MM.1S (cell line): ENCODE measurements at regions not wholly inside any gene's neighbourhood (a gene's known extent, or its start where the extent isn't known, plus 50 kb on each side); places are given as distances from the start of the nearest gene placed in this dataset.

Experiments used
- DNase-seq: peaks from one replicate; pipeline ENCODE4 v3.0.0-alpha.2; 2015
- H2AFZ ChIP-seq: fragments of 300-600 bp; sonication (generic); 2 replicates; pipeline ENCODE4 v1.6.0; 2016; ENCODE audit warnings: antibody characterized with exemption, low read length
- H3F3A ChIP-seq: fragments of 300-600 bp; sonication (generic); 2 replicates; pipeline ENCODE4 v1.6.1; 2016; ENCODE audit warnings: mild to moderate bottlenecking, antibody characterized with exemption, low read length, moderate library complexity, mixed read lengths; ENCODE audit not compliant: insufficient read depth
- H3K27ac ChIP-seq: fragments of 300-600 bp; sonication (generic); 2 replicates; pipeline ENCODE4 v1.5.1; 2016; ENCODE audit warnings: mild to moderate bottlenecking, low read length
- H3K27me3 ChIP-seq: fragments of 300-600 bp; sonication (generic); replicated peaks from 2 replicates; pipeline ENCODE4 v1.6.0; 2016; ENCODE audit warnings: low read length; ENCODE audit not compliant: insufficient read depth
- H3K36me3 ChIP-seq: fragments of 300-600 bp; sonication (generic); replicated peaks from 2 replicates; pipeline ENCODE4 v1.6.1; 2016; ENCODE audit warnings: mild to moderate bottlenecking, low read length, mixed read lengths; ENCODE audit not compliant: insufficient read depth
- H3K4me1 ChIP-seq: fragments of 300-600 bp; sonication (generic); 2 replicates; pipeline ENCODE4 v1.6.1; 2016; ENCODE audit warnings: low read length, mixed read lengths
- H3K4me2 ChIP-seq: fragments of 300-600 bp; sonication (generic); 2 replicates; pipeline ENCODE4 v1.6.0; 2016; ENCODE audit warnings: low read depth, low read length
- H3K4me3 ChIP-seq: fragments of 300-600 bp; sonication (generic); 2 replicates; pipeline ENCODE4 v1.5.1; 2016; ENCODE audit warnings: low read length, mixed read lengths
- H3K79me2 ChIP-seq: fragments of 300-600 bp; sonication (generic); 2 replicates; pipeline ENCODE4 v1.6.1; 2016; ENCODE audit warnings: mixed run types, low read length, mixed read lengths
- H3K9ac ChIP-seq: fragments of 300-600 bp; sonication (generic); 2 replicates; pipeline ENCODE4 v1.6.1; 2016; ENCODE audit warnings: low read length, mixed read lengths
- H3K9me2 ChIP-seq: fragments of 300-600 bp; sonication (generic); replicated peaks from 2 replicates; pipeline ENCODE4 v1.6.1; 2016; ENCODE audit warnings: mild to moderate bottlenecking, low read length, mixed read lengths; ENCODE audit not compliant: insufficient read depth
- H3K9me3 ChIP-seq: fragments of 300-600 bp; sonication (generic); replicated peaks from 2 replicates; pipeline ENCODE4 v1.6.1; 2016; ENCODE audit warnings: mild to moderate bottlenecking, low read length, mixed read lengths; ENCODE audit not compliant: insufficient read depth
- H4K20me1 ChIP-seq: fragments of 300-600 bp; sonication (generic); 2 replicates; pipeline ENCODE4 v1.6.1; 2016; ENCODE audit warnings: mild to moderate bottlenecking, low read length, moderate library complexity, mixed read lengths; ENCODE audit not compliant: insufficient read depth
- CTCF ChIP-seq: fragments of 300-600 bp; sonication (generic); IDR thresholded peaks from 2 replicates; pipeline ENCODE4 v1.5.1; 2016; ENCODE audit warnings: antibody characterized with exemption, low read length, mixed read lengths
- EZH2 ChIP-seq: fragments of 300-600 bp; sonication (generic); optimal IDR thresholded peaks from 2 replicates; pipeline ENCODE3; 2017; ENCODE audit warnings: low read depth, mild to moderate bottlenecking, antibody characterized with exemption, low read length, mixed read lengths
- EZH2phosphoT487 ChIP-seq: fragments of 300-600 bp; sonication (generic); IDR thresholded peaks from 2 replicates; pipeline ENCODE4 v1.6.1; 2018; ENCODE audit warnings: antibody characterized with exemption, low read length

GRCh38 chr20:58100731-58101356 is 127.6 kb downstream of the ANKRD60 start:
- TF ChIP-seq CTCF (no peak), EZH2phosphoT487 (no peak), EZH2 (no peak)
- no peak for DNase-seq

GRCh38 chr20:58099956-58100730 is 128.3 kb downstream of the ANKRD60 start:
- Histone ChIP-seq H3K9me2 (no peaks in the 10 kb centered on the region), H2AFZ (no peak overlapping the region), H3K4me1 (no peaks in the 10 kb centered on the region), H3K27ac (no peak overlapping the region), H3K9me3 (no peaks in the 10 kb centered on the region), H4K20me1 (no peaks in the 10 kb centered on the region), H3K27me3 (peaks cover 93% of the 10 kb centered on the region), H3K4me3 (no peak overlapping the region), H3K9ac (no peak overlapping the region), H3K4me2 (no peak overlapping the region), H3F3A (no peaks in the 10 kb centered on the region), H3K79me2 (no peaks in the 10 kb centered on the region), H3K36me3 (no peaks in the 10 kb centered on the region; the same call in 1 of the 2 replicates)
- TF ChIP-seq CTCF (no peak), EZH2 (no peak), EZH2phosphoT487 (no peak)
- DNase-seq, result no peak

More at GRCh38 chr20:58100731-58101356, 127.6 kb downstream of the ANKRD60 start:
- H3K27ac ChIP-seq, result no peak overlapping the region
- H3K27me3 ChIP-seq, result peaks cover 93% of the 10 kb centered on the region
- no peaks in the 10 kb centered on the region; the same call in 1 of the 2 replicates for H3K36me3 ChIP-seq
- no peaks in the 10 kb centered on the region for H3K9me2 ChIP-seq
- H3K9ac ChIP-seq, result no peak overlapping the region
- H3K4me2 ChIP-seq, result no peak overlapping the region
- H2AFZ ChIP-seq, result no peak overlapping the region
- no peaks in the 10 kb centered on the region for H4K20me1 ChIP-seq
- no peaks in the 10 kb centered on the region for H3K79me2 ChIP-seq
- H3K4me3 ChIP-seq, result no peak overlapping the region
- H3K9me3 ChIP-seq, result no peaks in the 10 kb centered on the region
- H3F3A ChIP-seq, result no peaks in the 10 kb centered on the region
- no peaks in the 10 kb centered on the region for H3K4me1 ChIP-seq

DNA sequence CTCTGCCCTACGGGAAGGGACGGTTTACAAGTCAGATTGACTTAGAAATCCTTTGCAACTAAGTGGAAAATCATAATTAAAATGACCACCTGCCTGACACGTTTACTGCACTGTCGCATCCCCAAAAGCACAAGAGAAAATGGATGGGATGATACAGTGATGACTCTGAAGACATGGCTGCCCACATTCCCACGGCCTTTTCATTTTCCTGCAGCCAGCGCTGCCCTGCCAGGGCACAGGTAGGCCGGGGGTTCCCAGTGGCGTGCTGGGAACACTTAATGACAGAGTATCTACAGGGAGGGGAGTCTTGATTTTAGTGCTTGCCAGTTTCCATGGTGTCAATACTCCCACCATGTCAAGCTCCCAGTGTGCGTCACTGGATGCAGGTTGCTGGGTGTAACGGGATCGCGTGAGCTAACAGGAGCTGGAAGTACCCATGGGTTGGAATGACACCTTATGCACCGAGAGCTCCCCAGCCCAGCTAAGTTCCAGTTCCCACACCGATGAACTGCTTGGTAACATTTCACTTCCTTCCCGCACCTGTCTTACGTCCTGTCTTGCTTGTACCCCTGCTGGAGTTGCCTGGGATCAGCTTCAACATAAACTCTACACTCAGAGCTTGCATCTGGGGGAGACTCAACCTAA is 129.0 kb downstream of the ANKRD60 start:
- no peak for DNase-seq
- no peak overlapping the region for H3K4me3 ChIP-seq
- H3K9me2 ChIP-seq, result no peaks in the 10 kb centered on the region
- no peaks in the 10 kb centered on the region for H4K20me1 ChIP-seq
- H3K9me3 ChIP-seq, result no peaks in the 10 kb centered on the region
- H3K36me3 ChIP-seq, result no peaks in the 10 kb centered on the region; the same call in 1 of the 2 replicates
- TF ChIP-seq EZH2, result no peak
- no peak for TF ChIP-seq EZH2phosphoT487
- TF ChIP-seq CTCF, result no peak
- H3K4me2 ChIP-seq, result no peak overlapping the region
- no peaks in the 10 kb centered on the region for H3F3A ChIP-seq
- no peak overlapping the region for H3K27ac ChIP-seq
- H3K79me2 ChIP-seq, result no peaks in the 10 kb centered on the region
- H3K27me3 ChIP-seq, result peaks cover 95% of the 10 kb centered on the region
- no peaks in the 10 kb centered on the region for H3K4me1 ChIP-seq
- no peak overlapping the region for H2AFZ ChIP-seq
- no peak overlapping the region for H3K9ac ChIP-seq
